Smooth muscle cell (in vitro differentiated cells): ENCODE measurements at regions not wholly inside any gene's neighbourhood (a gene's known extent, or its start where the extent isn't known, plus 50 kb on each side); places are given as distances from the start of the nearest gene placed in this dataset.

ENCODE experiments used
- DNase-seq: peaks from one replicate; lab custom pipeline; 2025; ENCODE audit not compliant: unreplicated experiment; lab: John Stamatoyannopoulos, UW
- H2AFZ ChIP-seq: fragments of 200-600 bp; sonication (generic); 2 replicates; pipeline ENCODE4 v1.6.0; 2016; ENCODE audit warnings: antibody characterized with exemption, low read depth, mild to moderate bottlenecking
- H3F3A ChIP-seq: fragments of 200-600 bp; sonication (generic); 2 replicates; pipeline ENCODE4 v1.6.0; 2017; ENCODE audit warnings: antibody characterized with exemption, low read depth
- H3K27ac ChIP-seq: fragments of 200-600 bp; sonication (generic); 2 replicates; pipeline ENCODE4 v1.5.1; 2016; ENCODE audit warnings: low read depth, mild to moderate bottlenecking
- H3K27me3 ChIP-seq: fragments of 200-600 bp; sonication (generic); 2 replicates; pipeline ENCODE4 v1.6.1; 2016; ENCODE audit warnings: low read depth, mild to moderate bottlenecking
- H3K36me3 ChIP-seq: fragments of 200-600 bp; sonication (generic); 2 replicates; pipeline ENCODE4 v1.5.1; 2016; ENCODE audit warnings: low read depth
- H3K4me1 ChIP-seq: fragments of 200-600 bp; sonication (generic); 2 replicates; pipeline ENCODE4 v1.5.1; 2016; ENCODE audit warnings: low read depth
- H3K4me2 ChIP-seq: fragments of 200-600 bp; sonication (generic); 2 replicates; pipeline ENCODE4 v1.6.0; 2016; ENCODE audit warnings: mild to moderate bottlenecking
- H3K4me3 ChIP-seq: fragments of 200-600 bp; sonication (generic); 2 replicates; pipeline ENCODE4 v1.5.1; 2016; ENCODE audit warnings: mild to moderate bottlenecking
- H3K79me2 ChIP-seq: fragments of 200-600 bp; sonication (generic); 2 replicates; pipeline ENCODE4 v1.6.0; 2016; ENCODE audit warnings: low read depth, mild to moderate bottlenecking
- H3K9ac ChIP-seq: fragments of 200-600 bp; sonication (generic); 2 replicates; pipeline ENCODE4 v1.6.0; 2016; ENCODE audit warnings: low read depth
- H3K9me3 ChIP-seq: fragments of 200-600 bp; sonication (generic); replicated peaks from 2 replicates; pipeline ENCODE4 v1.5.1; 2016; ENCODE audit warnings: low read depth
- H4K20me1 ChIP-seq: fragments of 200-600 bp; sonication (generic); 2 replicates; pipeline ENCODE4 v1.6.0; 2016; ENCODE audit warnings: low read depth
- CTCF ChIP-seq: fragments of 200-600 bp; sonication (generic); IDR thresholded peaks from 2 replicates; pipeline ENCODE4 v1.5.1; 2017; ENCODE audit warnings: borderline replicate concordance, mild to moderate bottlenecking, antibody characterized with exemption; ENCODE audit not compliant: insufficient read depth, poor library complexity, severe bottlenecking
- WGBS: methylation state at CpG from one replicate; pipeline ENCODE4 v1.1.7; 2016; ENCODE audit warnings: low lambda C conversion rate; 5-methylcytosine and 5-hydroxymethylcytosine counted together

- peaks cover 3% of the 10 kb centered on the region for H3K36me3 ChIP-seq
- no peak overlapping the region for H2AFZ ChIP-seq
- TF ChIP-seq CTCF = no peak
Measured at GRCh38 chr4:62344915-62345314, 1144.8 kb downstream of the ADGRL3 start.

GRCh38 chr4:62344474-62344873, 1144.3 kb downstream of the ADGRL3 start:
- H3K4me2 ChIP-seq = no peak overlapping the region
- H3K9ac ChIP-seq = no peak overlapping the region
- H3K27me3 ChIP-seq = no peaks in the 10 kb centered on the region
- H4K20me1 ChIP-seq = no peaks in the 10 kb centered on the region
- H3K4me3 ChIP-seq = no peak overlapping the region
- no peak for DNase-seq
- TF ChIP-seq CTCF = no peak
- no peaks in the 10 kb centered on the region for H3K79me2 ChIP-seq
- no peaks in the 10 kb centered on the region for H3K9me3 ChIP-seq
- no peak overlapping the region for H3K27ac ChIP-seq
- H3K4me1 ChIP-seq = no peaks in the 10 kb centered on the region
- H3F3A ChIP-seq = no peaks in the 10 kb centered on the region
- no peak overlapping the region for H2AFZ ChIP-seq
- peaks cover 3% of the 10 kb centered on the region for H3K36me3 ChIP-seq
- 82% methylated on average over 4 of the region's 4 CpGs for WGBS

More at GRCh38 chr4:62344915-62345314, 1144.8 kb downstream of the ADGRL3 start:
- H3K4me1 ChIP-seq = no peaks in the 10 kb centered on the region
- H3K27ac ChIP-seq = no peak overlapping the region
- H3K27me3 ChIP-seq = no peaks in the 10 kb centered on the region
- 90% methylated on average over 4 of the region's 4 CpGs for WGBS
- no peaks in the 10 kb centered on the region for H4K20me1 ChIP-seq
- H3F3A ChIP-seq = no peaks in the 10 kb centered on the region
- no peaks in the 10 kb centered on the region for H3K79me2 ChIP-seq
- H3K9me3 ChIP-seq = no peaks in the 10 kb centered on the region
- no peak overlapping the region for H3K4me3 ChIP-seq
- H3K9ac ChIP-seq = no peak overlapping the region
- no peak overlapping the region for H3K4me2 ChIP-seq
- no peak for DNase-seq

- no peaks in the 10 kb centered on the region for H3K27me3 ChIP-seq
- DNase-seq = no peak
Measured at GRCh38 chr4:62342346-62342745, 1142.2 kb downstream of the ADGRL3 start.

More at GRCh38 chr4:62342346-62342745, 1142.2 kb downstream of the ADGRL3 start:
- Histone ChIP-seq H3F3A (no peaks in the 10 kb centered on the region), H3K36me3 (peaks cover 3% of the 10 kb centered on the region), H3K4me3 (no peak overlapping the region), H3K4me1 (no peaks in the 10 kb centered on the region), H3K79me2 (no peaks in the 10 kb centered on the region), H4K20me1 (no peaks in the 10 kb centered on the region), H3K27ac (no peak overlapping the region), H3K4me2 (no peak overlapping the region), H3K9me3 (no peaks in the 10 kb centered on the region), H3K9ac (no peak overlapping the region), H2AFZ (no peak overlapping the region)
- TF ChIP-seq CTCF = no peak
